ENCODE measurements at regions not wholly inside any gene's neighbourhood (a gene's known extent, or its start where the extent isn't known, plus 50 kb on each side); places are given as distances from the start of the nearest gene placed in this dataset.

- Histone ChIP-seq H4K20me1 (ENCODE audit: insufficient read depth, low read length) (no peaks in the 10 kb centered on the region), H3K9me2 (ENCODE audit: insufficient read depth, low read length) (no peaks in the 10 kb centered on the region), H3K4me3 (ENCODE audit: low read depth, low read length, poor library complexity, severe bottlenecking) (no peak overlapping the region), H3K27ac (ENCODE audit: low read depth, low read length, poor library complexity, severe bottlenecking) (no peak overlapping the region), H3K79me2 (ENCODE audit: insufficient read depth, low read depth, low read length) (no peaks in the 10 kb centered on the region), H2AFZ (ENCODE audit: low read length) (no peak overlapping the region), H3K9me3 (ENCODE audit: low read length) (no peaks in the 10 kb centered on the region), H3K4me2 (ENCODE audit: low read length) (no peak overlapping the region), H3K4me1 (ENCODE audit: insufficient read depth, low read length, poor library complexity, severe bottlenecking) (no peaks in the 10 kb centered on the region), H3K36me3 (ENCODE audit: insufficient read depth, low read length) (no peaks in the 10 kb centered on the region)
- ChIA-PET CTCF (ENCODE audit: unreplicated experiment) (no interaction called here), POLR2A (no interaction called here)
- no peak for DNase-seq (ENCODE audit: low spot score)
- TF ChIP-seq EZH2phosphoT487 (IDR thresholded peaks at IDR 0.05; ENCODE audit: borderline replicate concordance, low read depth, low read length), result no peak
- TF ChIP-seq CTCF (conservative IDR thresholded peaks at IDR 0.05; ENCODE audit: low read length), result no peak
- no TSS peak for BruUV-seq (replicated peaks)
- intact Hi-C loops (cut with micrococcal nuclease; ENCODE audit: unreplicated experiment), result no loop called here
Observed at GRCh38 chr1:11414926-11415538, 63.9 kb upstream of the DISP3 start.

GRCh38 chr1:11417162-11417561, 61.8 kb upstream of the DISP3 start:
- Histone ChIP-seq H3K4me2 (ENCODE audit: low read length) (no peak overlapping the region), H3K4me1 (ENCODE audit: insufficient read depth, low read length, poor library complexity, severe bottlenecking) (no peaks in the 10 kb centered on the region), H3K4me3 (ENCODE audit: low read depth, low read length, poor library complexity, severe bottlenecking) (no peak overlapping the region), H3K79me2 (ENCODE audit: insufficient read depth, low read depth, low read length) (no peaks in the 10 kb centered on the region), H2AFZ (ENCODE audit: low read length) (no peak overlapping the region), H3K36me3 (ENCODE audit: insufficient read depth, low read length) (no peaks in the 10 kb centered on the region), H3K27ac (ENCODE audit: low read depth, low read length, poor library complexity, severe bottlenecking) (no peak overlapping the region), H4K20me1 (ENCODE audit: insufficient read depth, low read length) (no peaks in the 10 kb centered on the region), H3K9me2 (ENCODE audit: insufficient read depth, low read length) (no peaks in the 10 kb centered on the region), H3K9me3 (ENCODE audit: low read length) (no peaks in the 10 kb centered on the region)
- POLR2A ChIA-PET, result no interaction called here
- TF ChIP-seq CTCF (conservative IDR thresholded peaks at IDR 0.05; ENCODE audit: low read length) (no peak), EZH2phosphoT487 (IDR thresholded peaks at IDR 0.05; ENCODE audit: borderline replicate concordance, low read depth, low read length) (no peak)
- intact Hi-C loops (cut with micrococcal nuclease; ENCODE audit: unreplicated experiment), result no loop called here
- no peak for DNase-seq (ENCODE audit: low spot score)
- CTCF ChIA-PET (ENCODE audit: unreplicated experiment), result no interaction called here
- no TSS peak for BruUV-seq (replicated peaks)

GRCh38 chr1:11418056-11418455, 60.9 kb upstream of the DISP3 start:
- ChIA-PET CTCF (ENCODE audit: unreplicated experiment) (no interaction called here), POLR2A (no interaction called here)
- H3K4me2 ChIP-seq (ENCODE audit: low read length), result no peak overlapping the region
- H4K20me1 ChIP-seq (ENCODE audit: insufficient read depth, low read length), result no peaks in the 10 kb centered on the region
- BruUV-seq (replicated peaks), result no TSS peak
- no peaks in the 10 kb centered on the region for H3K4me1 ChIP-seq (ENCODE audit: insufficient read depth, low read length, poor library complexity, severe bottlenecking)
- DNase-seq (ENCODE audit: low spot score), result no peak
- H3K9me3 ChIP-seq (ENCODE audit: low read length), result no peaks in the 10 kb centered on the region
- no peak overlapping the region for H3K27ac ChIP-seq (ENCODE audit: low read depth, low read length, poor library complexity, severe bottlenecking)
- H3K36me3 ChIP-seq (ENCODE audit: insufficient read depth, low read length), result no peaks in the 10 kb centered on the region
- no peaks in the 10 kb centered on the region for H3K79me2 ChIP-seq (ENCODE audit: insufficient read depth, low read depth, low read length)
- intact Hi-C loops (cut with micrococcal nuclease; ENCODE audit: unreplicated experiment), result no loop called here
- no peaks in the 10 kb centered on the region for H3K9me2 ChIP-seq (ENCODE audit: insufficient read depth, low read length)
- no peak overlapping the region for H2AFZ ChIP-seq (ENCODE audit: low read length)
- no peak overlapping the region for H3K4me3 ChIP-seq (ENCODE audit: low read depth, low read length, poor library complexity, severe bottlenecking)
- no peak for TF ChIP-seq EZH2phosphoT487 (IDR thresholded peaks at IDR 0.05; ENCODE audit: borderline replicate concordance, low read depth, low read length)

All from OCI-LY7 (cell line).